ENCODE measurements at regions not wholly inside any gene's neighbourhood (a gene's known extent, or its start where the extent isn't known, plus 50 kb on each side); places are given as distances from the start of the nearest gene placed in this dataset.

GRCh38 chr3:193085655-193086054 lies 155.4 kb upstream of the PLAAT1 start:
- no peak overlapping the region for H3K27ac Mint-ChIP-seq
- peaks cover 14% of the 10 kb centered on the region for H3K9me3 Mint-ChIP-seq
- ATAC-seq (no peak), DNase-seq (ENCODE audit: low spot score) (no peak)
- H3K4me1 Mint-ChIP-seq, result no peaks in the 10 kb centered on the region
- H3K36me3 Mint-ChIP-seq (ENCODE audit: low read depth), result peaks cover 8% of the 10 kb centered on the region
- no peaks in the 10 kb centered on the region for H3K27me3 Mint-ChIP-seq (ENCODE audit: insufficient read depth, low read depth, poor library complexity)
- H2AFZ ChIP-seq, result no peak overlapping the region
- no peak overlapping the region for H3K4me2 ChIP-seq
- no peaks in the 10 kb centered on the region for H3F3A ChIP-seq (replicated peaks; ENCODE audit: low read depth)
- no peaks in the 10 kb centered on the region; the same call in 1 of the 2 replicates for H3K4me1 ChIP-seq (ENCODE audit: insufficient read depth)
- H3K9me2 ChIP-seq (ENCODE audit: insufficient read depth), result no peaks in the 10 kb centered on the region
- no peaks in the 10 kb centered on the region; the same call in 1 of the 2 replicates for H3K36me3 ChIP-seq (ENCODE audit: insufficient read depth)
- H3K27me3 ChIP-seq (ENCODE audit: insufficient read depth), result no peaks in the 10 kb centered on the region
- no peak overlapping the region for H3K4me3 ChIP-seq
- TF ChIP-seq REST (IDR thresholded peaks at IDR 0.05; ENCODE audit: unreplicated experiment), result no peak
- TF ChIP-seq EZH2phosphoT487 (IDR thresholded peaks at IDR 0.05; ENCODE audit: unreplicated experiment), result no peak
- TF ChIP-seq NANOG (IDR thresholded peaks at IDR 0.05; ENCODE audit: borderline replicate concordance), result no peak
- TF ChIP-seq, protein P1, sequence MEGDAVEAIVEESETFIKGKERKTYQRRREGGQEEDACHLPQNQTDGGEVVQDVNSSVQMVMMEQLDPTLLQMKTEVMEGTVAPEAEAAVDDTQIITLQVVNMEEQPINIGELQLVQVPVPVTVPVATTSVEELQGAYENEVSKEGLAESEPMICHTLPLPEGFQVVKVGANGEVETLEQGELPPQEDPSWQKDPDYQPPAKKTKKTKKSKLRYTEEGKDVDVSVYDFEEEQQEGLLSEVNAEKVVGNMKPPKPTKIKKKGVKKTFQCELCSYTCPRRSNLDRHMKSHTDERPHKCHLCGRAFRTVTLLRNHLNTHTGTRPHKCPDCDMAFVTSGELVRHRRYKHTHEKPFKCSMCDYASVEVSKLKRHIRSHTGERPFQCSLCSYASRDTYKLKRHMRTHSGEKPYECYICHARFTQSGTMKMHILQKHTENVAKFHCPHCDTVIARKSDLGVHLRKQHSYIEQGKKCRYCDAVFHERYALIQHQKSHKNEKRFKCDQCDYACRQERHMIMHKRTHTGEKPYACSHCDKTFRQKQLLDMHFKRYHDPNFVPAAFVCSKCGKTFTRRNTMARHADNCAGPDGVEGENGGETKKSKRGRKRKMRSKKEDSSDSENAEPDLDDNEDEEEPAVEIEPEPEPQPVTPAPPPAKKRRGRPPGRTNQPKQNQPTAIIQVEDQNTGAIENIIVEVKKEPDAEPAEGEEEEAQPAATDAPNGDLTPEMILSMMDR (conservative IDR thresholded peaks at IDR 0.05; ENCODE audit: low read depth in 2 of 2), result no peak
- TF ChIP-seq ZNF114 (CRISPR knock-in tag; IDR thresholded peaks at IDR 0.05), result no peak
- H3K79me2 ChIP-seq (replicated peaks; ENCODE audit: insufficient read depth), result no peaks in the 10 kb centered on the region
- H3K4me3 Mint-ChIP-seq, result no peak overlapping the region
- no peak overlapping the region for H3K27ac ChIP-seq (ENCODE audit: low read depth)
- H4K20me1 ChIP-seq (replicated peaks; ENCODE audit: insufficient read depth), result no peaks in the 10 kb centered on the region

- no peaks in the 10 kb centered on the region for H3K79me2 ChIP-seq (replicated peaks; ENCODE audit: insufficient read depth)
- H4K20me1 ChIP-seq (replicated peaks; ENCODE audit: insufficient read depth), result no peaks in the 10 kb centered on the region
- H3K36me3 ChIP-seq (ENCODE audit: insufficient read depth), result no peaks in the 10 kb centered on the region; the same call in 1 of the 2 replicates
- H3K27ac Mint-ChIP-seq, result no peak overlapping the region
- no peak overlapping the region for H3K4me3 Mint-ChIP-seq
- no peaks in the 10 kb centered on the region for H3K4me1 Mint-ChIP-seq
- H3K27ac ChIP-seq (ENCODE audit: low read depth), result no peak overlapping the region
- no peak for ATAC-seq
- no peak overlapping the region for H3K4me2 ChIP-seq
- H3K27me3 Mint-ChIP-seq (ENCODE audit: insufficient read depth, low read depth, poor library complexity), result no peaks in the 10 kb centered on the region
- no peaks in the 10 kb centered on the region for H3K27me3 ChIP-seq (ENCODE audit: insufficient read depth)
- peak overlapping the region; percentile 19; the same call in 1 of the 2 replicates for H2AFZ ChIP-seq
- H3K9me3 Mint-ChIP-seq, result peaks cover 10% of the 10 kb centered on the region
- H3K36me3 Mint-ChIP-seq (ENCODE audit: low read depth), result peaks cover 8% of the 10 kb centered on the region
- H3K9me2 ChIP-seq (ENCODE audit: insufficient read depth), result no peaks in the 10 kb centered on the region
- no peak for TF ChIP-seq JUNB (IDR thresholded peaks at IDR 0.05; ENCODE audit: unreplicated experiment)
- TF ChIP-seq, protein P1 (conservative IDR thresholded peaks at IDR 0.05; ENCODE audit: low read depth in 2 of 2), result no peak
- TF ChIP-seq ZNF331 (CRISPR knock-in tag; IDR thresholded peaks at IDR 0.05; ENCODE audit: low read depth), result no peak
- H3K4me1 ChIP-seq (ENCODE audit: insufficient read depth), result no peaks in the 10 kb centered on the region; the same call in 1 of the 2 replicates
- H3K4me3 ChIP-seq, result no peak overlapping the region
- DNase-seq (ENCODE audit: low spot score), result no peak
- no peaks in the 10 kb centered on the region for H3F3A ChIP-seq (replicated peaks; ENCODE audit: low read depth)
Observed at GRCh38 chr3:193086681-193087080, 154.3 kb upstream of the PLAAT1 start.
